Transverse colon (tissue), 4 donors: ENCODE measurements at regions not wholly inside any gene's neighbourhood (a gene's known extent, or its start where the extent isn't known, plus 50 kb on each side); places are given as distances from the start of the nearest gene placed in this dataset.

Experiments
- DNase-seq: peaks from one replicate; pipeline ENCODE4 v3.0.0-alpha.2; 2019
- H3K27ac ChIP-seq, 4 donors: fragments of 200-600 bp; sonication (generic); 2 replicates each; pipeline ENCODE4 v1.5.1; 2016 to 2018; ENCODE audit warnings: inconsistent platforms in 4 of 4
- H3K27me3 ChIP-seq: fragments of 200-600 bp; sonication (generic); 2 replicates; pipeline ENCODE4 v1.5.1; 2017; ENCODE audit warnings: inconsistent platforms
- H3K36me3 ChIP-seq, 4 donors: fragments of 200-600 bp; sonication (generic); 2 replicates each; pipeline ENCODE4 v1.5.1; 2017 to 2019; ENCODE audit warnings: inconsistent platforms in 4 of 4
- H3K4me1 ChIP-seq, 4 donors: fragments of 200-600 bp; sonication (generic); 2 replicates each; pipeline ENCODE4 v1.5.1; 2017 to 2020; ENCODE audit warnings: inconsistent platforms in 4 of 4
- H3K4me3 ChIP-seq, 4 donors: fragments of 200-600 bp; sonication (generic); 1 replicate in 1 of 4; 2 replicates in 3 of 4; pipeline versions ENCODE4 v1.5.1 to v1.6.1; 2017 to 2019; ENCODE audit warnings: inconsistent platforms in 4 of 4
- H3K9me3 ChIP-seq, 2 donors: fragments of 200-600 bp; sonication (generic); 2 replicates each; pipeline ENCODE4 v1.5.1; 2017 to 2019; ENCODE audit warnings: inconsistent platforms in 2 of 2
- CTCF ChIP-seq, 5 experiments: fragments of 200-600 bp in 3 of 5; fragments of 450-650 bp in 2 of 5; sonication (generic) in 3 of 5; IDR thresholded peaks; 1 replicate in 2 of 5; 2 replicates in 3 of 5; pipeline ENCODE4 v1.5.1; 2016 to 2017; ENCODE audit warnings: antibody characterized with exemption in 5 of 5, inconsistent platforms in 3 of 5, mild to moderate bottlenecking in 2 of 5, moderate library complexity in 1 of 5
- EP300 ChIP-seq: sonication (generic); formaldehyde crosslinking; IDR thresholded peaks from one replicate; pipeline ENCODE4 v1.6.1; 2017; ENCODE audit warnings: antibody characterized with exemption, low read depth
- POLR2A ChIP-seq: fragments of 450-650 bp; IDR thresholded peaks from one replicate; pipeline ENCODE4 v1.6.1; 2016; ENCODE audit warnings: antibody characterized with exemption, mild to moderate bottlenecking, moderate library complexity
- POLR2AphosphoS5 ChIP-seq, 3 donors: sonication (generic); formaldehyde crosslinking; IDR thresholded peaks; one replicate each; pipeline ENCODE4 v1.6.1; 2016; ENCODE audit warnings: antibody characterized with exemption in 3 of 3
- WGBS, 2 donors: methylation state at CpG; one replicate each; pipeline ENCODE4 v1.1.5; 2018; ENCODE audit warnings: low coverage in 1 of 2; 5-methylcytosine and 5-hydroxymethylcytosine counted together
- in situ Hi-C, 4 donors: fragments of 200-750 bp; cut with MboI; loops; one replicate each; pipeline versions ENCODE4 v1.15.0 to v1.15.1; 2017; ENCODE audit warnings: low sequenced_read_pairs in 3 of 4, low pct_ligation_motif_present in 1 of 4, low pct_unique_long_range_greater_than_20kb in 1 of 4
- intact Hi-C: fragments of 100-400 bp; cut with DNase I; formaldehyde crosslinking; loops from one replicate; pipeline ENCODE4 v1.15.1; 2023; ENCODE audit warnings: low total_unique reads

- Histone ChIP-seq H3K36me3 (no peaks in the 10 kb centered on the region), H3K4me1 (no peaks in the 10 kb centered on the region), H3K4me3 (no peak overlapping the region), H3K9me3 (peaks cover 9 to 12% of the 10 kb centered on the region in 2 donors), H3K27me3 (no peaks in the 10 kb centered on the region), H3K27ac (no peak overlapping the region)
- in situ Hi-C loops, result no loop called here
- intact Hi-C loops, result no loop called here
- TF ChIP-seq POLR2AphosphoS5 (IDR thresholded peaks at IDR 0.05) (no peak), CTCF (IDR thresholded peaks at IDR 0.05) (no peak), EP300 (no peak), POLR2A (no peak)
- 43 to 59% methylated on average over 1 of the region's 1 CpG for WGBS, 2 donors
- no peak for DNase-seq
Observed at GRCh38 chr7:25444991-25445390, 216.7 kb upstream of the NPVF start.

DNA sequence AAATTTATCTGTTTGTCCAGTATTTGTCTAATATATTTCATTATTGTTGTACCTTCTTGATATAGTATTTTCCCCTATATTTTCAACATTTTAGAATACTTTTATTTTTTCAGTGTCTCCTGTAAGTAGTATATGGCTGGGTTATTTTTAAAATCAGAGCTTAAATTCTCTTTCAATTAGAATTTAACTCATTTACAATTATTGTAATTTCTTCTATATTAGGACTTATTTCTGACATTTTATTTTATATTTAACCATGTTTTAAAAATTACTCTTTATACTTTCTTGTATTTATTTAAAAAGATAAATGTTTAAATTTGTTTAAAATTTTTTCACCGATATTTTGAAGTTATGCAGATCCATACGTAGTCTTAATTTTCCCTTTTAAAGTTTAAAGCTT lies 220.0 kb upstream of the NPVF start:
- no peaks in the 10 kb centered on the region for H3K27me3 ChIP-seq
- intact Hi-C loops (no loop called here), in situ Hi-C loops (no loop called here)
- no peak overlapping the region for H3K4me3 ChIP-seq
- DNase-seq, result no peak
- TF ChIP-seq EP300 (no peak), POLR2AphosphoS5 (IDR thresholded peaks at IDR 0.05) (no peak), CTCF (IDR thresholded peaks at IDR 0.05) (no peak), POLR2A (no peak)
- 96 to 100% methylated on average over 2 of the region's 2 CpGs for WGBS, 2 donors
- no peaks in the 10 kb centered on the region for H3K36me3 ChIP-seq
- peaks cover 0 to 3% of the 10 kb centered on the region in 2 donors for H3K9me3 ChIP-seq
- H3K27ac ChIP-seq, result no peak overlapping the region
- no peaks in the 10 kb centered on the region for H3K4me1 ChIP-seq

DNA sequence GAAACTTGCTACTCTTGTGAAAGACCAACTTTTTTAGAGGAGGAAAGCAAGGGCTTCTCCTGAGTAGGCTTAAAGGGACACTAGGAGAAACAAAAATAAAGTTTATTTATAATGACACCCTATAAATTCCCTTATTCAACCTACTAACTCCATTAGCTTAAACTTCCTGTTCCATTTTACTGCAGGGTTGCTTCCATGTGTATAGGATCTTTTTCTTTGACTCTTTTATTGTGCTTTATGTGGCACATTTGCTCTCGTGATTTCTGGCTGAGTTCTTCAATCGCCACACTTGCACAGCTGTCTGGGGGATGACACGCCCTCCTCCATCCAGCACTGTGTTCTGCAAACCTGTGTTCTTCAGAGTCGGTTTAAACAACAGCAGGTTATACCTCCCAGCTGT lies 225.7 kb upstream of the NPVF start:
- DNase-seq, result no peak
- intact Hi-C loops (no loop called here), in situ Hi-C loops (no loop called here)
- Histone ChIP-seq H3K4me1 (peaks cover 0 to 42% (median 17%) of the 10 kb centered on the region in 4 donors), H3K9me3 (no peaks in the 10 kb centered on the region), H3K4me3 (no peak overlapping the region), H3K36me3 (no peaks in the 10 kb centered on the region), H3K27ac (peak overlapping the region in 3 of 4 donors; percentile 6 to 69 (median 56)), H3K27me3 (no peaks in the 10 kb centered on the region)
- 17 to 43% methylated on average over 4 of the region's 4 CpGs for WGBS, 2 donors
- TF ChIP-seq POLR2AphosphoS5 (IDR thresholded peaks at IDR 0.05) (no peak), EP300 (no peak), CTCF (IDR thresholded peaks at IDR 0.05) (no peak), POLR2A (no peak)

DNA sequence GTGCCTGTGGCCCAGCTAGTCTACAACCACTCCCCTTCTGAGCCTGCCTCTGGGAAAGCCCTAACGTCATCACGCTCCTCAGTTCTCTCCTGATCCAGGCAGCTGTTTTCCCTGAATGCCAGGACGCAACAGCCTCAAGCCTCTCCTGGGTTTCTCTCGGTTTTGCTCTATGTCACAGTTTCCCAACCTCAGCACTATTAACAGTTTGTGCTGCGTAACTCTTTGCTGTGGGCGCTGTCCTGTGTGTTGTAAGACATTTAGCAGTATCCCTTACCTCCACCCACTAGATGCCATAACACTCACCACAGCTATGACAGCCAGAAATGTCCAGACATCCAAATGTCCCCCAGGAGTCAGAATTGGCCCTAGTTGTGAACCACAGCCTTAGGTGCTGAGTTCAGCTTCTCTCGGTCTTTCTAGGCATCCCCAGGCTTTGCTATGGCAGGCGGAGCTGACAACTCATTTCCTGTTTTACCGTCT lies 226.3 kb upstream of the NPVF start:
- 42 to 49% methylated on average over 5 to 9 of the region's 9 CpGs for WGBS, 2 donors
- peak; percentile 11 for DNase-seq
- no peaks in the 10 kb centered on the region for H3K9me3 ChIP-seq
- intact Hi-C loops (no loop called here), in situ Hi-C loops (no loop called here)
- no peaks in the 10 kb centered on the region for H3K36me3 ChIP-seq
- TF ChIP-seq CTCF (IDR thresholded peaks at IDR 0.05), result no peak
- TF ChIP-seq EP300, result no peak
- TF ChIP-seq POLR2AphosphoS5 (IDR thresholded peaks at IDR 0.05), result no peak
- no peak for TF ChIP-seq POLR2A
- H3K27me3 ChIP-seq, result no peaks in the 10 kb centered on the region
- H3K4me3 ChIP-seq, result no peak overlapping the region
- H3K27ac ChIP-seq, result peak overlapping the region; percentile 6 to 69 (median 48)
- H3K4me1 ChIP-seq, result peaks cover 0 to 45% (median 17%) of the 10 kb centered on the region in 4 donors
